Stimulated activated CD4-positive, alpha-beta T cell treated with anti-CD3 and anti-CD28 coated beads, Interleukin-4, amount 100 ng/mL, for 48 hours (primary cell): ENCODE measurements at regions not wholly inside any gene's neighbourhood (a gene's known extent, or its start where the extent isn't known, plus 50 kb on each side); places are given as distances from the start of the nearest gene placed in this dataset.

Experiments used
- DNase-seq, 2 donors: peaks; one replicate each; pipeline ENCODE4 v3.0.0-alpha.2; 2020; ENCODE audit warnings: low read depth in 2 of 2

GRCh38 chr12:102535306-102535705, 54.9 kb upstream of the IGF1 start:
- DNase-seq = no peak

- DNase-seq = no peak
Observed at GRCh38 chr12:102534899-102535298, 54.5 kb upstream of the IGF1 start.

GRCh38 chr12:102533483-102534215, 53.3 kb upstream of the IGF1 start:
- no peak for DNase-seq
